Myocyte (in vitro differentiated cells): ENCODE measurements at regions not wholly inside any gene's neighbourhood (a gene's known extent, or its start where the extent isn't known, plus 50 kb on each side); places are given as distances from the start of the nearest gene placed in this dataset.
"Not testable (repeated sequence)": the region's sequence is repeated elsewhere in the genome, so short reads cannot be mapped to it uniquely, and the experiment has no call there.

Experiments used
- DNase-seq: peaks from one replicate; pipeline ENCODE4 v3.0.0-alpha.2; 2012; ENCODE audit warnings: low read depth

DNA sequence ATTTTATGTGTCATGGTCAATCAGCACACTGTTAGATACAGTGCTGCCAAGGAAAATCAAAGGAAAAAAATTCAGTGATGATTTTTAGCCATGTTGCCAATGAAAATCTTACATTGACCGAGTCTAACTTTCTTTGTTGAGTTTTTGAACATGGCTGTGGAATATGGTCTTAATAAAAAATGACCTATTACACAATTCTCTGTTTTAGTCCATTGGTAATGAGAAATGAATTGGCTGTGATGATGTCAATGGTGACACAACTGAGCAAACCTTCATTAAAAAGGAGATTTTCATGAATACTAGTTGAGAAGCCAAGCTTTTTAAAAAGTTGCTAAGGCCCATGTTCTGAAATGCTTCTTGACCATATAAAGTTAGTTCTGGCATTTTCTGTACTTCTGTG lies 225.9 kb upstream of the GYPA start:
- DNase-seq = no peak

GRCh38 chr4:144371485-144371884 lies 231.0 kb upstream of the GYPA start:
- DNase-seq = no peak

- DNase-seq = no peak
Observed at GRCh38 chr4:144374065-144374464, 233.5 kb upstream of the GYPA start.

DNA sequence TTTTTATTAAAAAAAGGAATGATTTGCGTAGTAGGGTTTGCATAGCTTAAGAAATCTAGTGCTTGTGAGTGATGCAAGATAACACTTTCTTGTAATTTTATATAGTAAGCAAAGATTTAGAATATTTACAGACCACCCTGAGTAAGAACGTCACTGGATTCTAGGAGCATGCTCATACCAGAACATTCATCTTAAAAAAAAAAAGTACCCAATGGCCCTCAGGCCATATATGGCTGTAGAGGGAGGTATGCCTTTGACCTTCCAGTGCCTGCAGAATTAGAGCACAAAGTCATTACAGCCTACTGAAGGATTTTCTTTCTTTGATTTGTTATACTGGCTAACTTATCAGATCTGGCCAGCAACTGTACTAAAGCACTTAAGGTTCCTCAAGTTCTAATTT lies 236.3 kb upstream of the GYPA start:
- DNase-seq = no peak

DNA sequence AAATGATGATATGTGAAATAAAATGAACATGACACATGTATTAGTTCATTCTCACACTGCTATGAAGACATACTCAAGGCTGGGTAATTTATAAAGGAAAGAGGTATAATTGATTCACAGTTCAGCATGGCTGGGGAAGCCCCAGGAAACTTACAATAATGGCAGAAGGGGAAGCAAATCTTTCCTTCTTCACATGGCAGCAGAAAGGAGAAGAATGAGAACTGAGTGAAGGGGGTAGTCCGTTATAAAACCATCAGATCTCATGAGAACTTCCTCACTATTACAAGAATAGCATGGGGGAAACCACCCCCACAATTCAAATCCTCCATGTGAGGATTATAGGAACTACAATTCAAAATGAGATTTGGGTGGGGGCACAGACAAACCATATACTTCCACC lies 243.9 kb upstream of the GYPA start:
- no peak for DNase-seq

- peak; percentile 66 for DNase-seq
Observed at GRCh38 chr4:144399927-144400326, 246.0 kb upstream of the HHIP start.

GRCh38 chr4:144402176-144402575 lies 243.8 kb upstream of the HHIP start:
- no peak for DNase-seq

DNA sequence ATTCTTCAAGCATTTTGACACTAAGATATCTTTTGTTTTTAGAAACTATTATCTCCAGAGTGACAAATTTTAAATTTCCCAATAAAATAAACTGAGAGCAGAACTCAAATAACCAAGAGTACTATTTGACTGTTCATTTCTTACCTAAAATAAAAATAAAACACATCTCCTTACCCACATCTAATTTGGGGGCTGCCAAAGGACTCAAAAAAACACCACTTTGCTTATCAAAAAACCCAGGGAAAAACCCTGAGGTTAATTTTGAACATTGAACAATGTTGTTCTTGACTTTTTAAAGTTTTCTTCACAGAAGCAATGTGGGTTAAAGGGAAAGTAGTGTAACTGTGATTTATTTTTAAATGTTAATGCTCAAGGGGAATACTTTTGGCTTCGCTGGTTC lies 243.0 kb upstream of the HHIP start:
- no peak for DNase-seq

GRCh38 chr4:144403893-144404292 lies 242.1 kb upstream of the HHIP start:
- no peak for DNase-seq

DNA sequence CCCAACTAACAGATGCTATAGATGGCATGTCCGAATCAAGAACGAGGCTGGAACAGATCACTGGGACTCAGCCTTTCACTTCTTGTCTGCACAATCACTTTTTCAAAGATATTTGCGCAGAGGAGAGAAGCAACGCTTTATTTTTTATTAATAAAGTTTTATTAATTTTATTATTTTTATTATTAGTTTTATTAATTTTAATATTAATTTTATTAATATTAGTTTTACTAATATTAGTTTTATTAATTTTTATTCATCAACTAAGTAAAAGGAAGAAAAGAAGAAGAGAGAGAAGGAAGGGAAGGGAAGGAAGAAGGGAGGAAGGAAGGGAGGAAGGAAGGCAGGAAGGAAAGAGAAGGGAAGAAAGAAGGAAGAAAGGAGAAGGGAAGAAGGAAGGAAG lies 236.4 kb upstream of the HHIP start:
- no peak for DNase-seq

DNA sequence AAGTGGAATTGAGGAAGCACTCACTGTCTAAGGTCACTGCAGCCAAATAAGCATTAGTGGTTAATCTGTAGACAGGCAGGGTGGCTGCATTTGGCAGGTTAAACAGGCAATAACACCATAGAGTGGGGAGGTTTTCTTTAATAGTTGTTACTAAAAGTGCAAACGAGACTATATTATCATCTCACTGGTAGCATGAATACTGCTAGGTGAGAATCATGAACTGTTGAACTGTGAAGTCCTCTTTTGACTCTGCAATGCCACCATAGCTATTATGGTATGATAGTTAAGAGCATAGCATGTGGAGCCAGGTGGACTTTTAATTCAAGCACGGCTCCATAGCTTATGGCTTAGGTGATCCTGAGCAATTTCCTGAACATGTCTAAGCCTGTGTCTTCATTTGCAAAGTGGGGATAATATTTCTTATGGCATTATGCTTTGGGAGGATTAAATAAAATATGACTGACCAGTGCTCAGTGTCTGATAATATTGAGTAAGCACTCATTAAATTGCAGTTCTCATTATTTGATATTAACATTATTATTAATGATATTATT lies 235.6 kb upstream of the HHIP start:
- DNase-seq = no peak

DNA sequence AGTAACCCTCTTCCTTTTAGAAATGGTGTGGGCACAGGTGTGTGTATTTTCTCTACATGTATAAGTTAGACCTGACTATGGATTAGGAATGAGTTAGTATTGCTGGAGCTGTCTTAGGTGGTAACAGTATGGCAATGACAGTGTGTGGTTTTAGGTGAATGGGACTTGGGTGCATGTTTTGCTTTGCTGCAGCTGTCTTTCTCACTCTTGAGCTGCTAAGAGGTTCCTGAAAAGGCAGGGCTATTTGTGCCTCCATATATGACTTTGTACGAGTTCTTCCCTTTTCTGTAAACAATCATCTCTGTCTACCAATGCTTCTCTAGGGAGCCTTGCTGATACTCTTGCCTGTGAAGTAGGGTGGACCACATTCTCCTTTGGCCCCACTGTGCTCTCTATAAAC lies 234.8 kb upstream of the HHIP start:
- DNase-seq = no peak

GRCh38 chr4:144411700-144412099 lies 234.3 kb upstream of the HHIP start:
- DNase-seq = no peak

DNA sequence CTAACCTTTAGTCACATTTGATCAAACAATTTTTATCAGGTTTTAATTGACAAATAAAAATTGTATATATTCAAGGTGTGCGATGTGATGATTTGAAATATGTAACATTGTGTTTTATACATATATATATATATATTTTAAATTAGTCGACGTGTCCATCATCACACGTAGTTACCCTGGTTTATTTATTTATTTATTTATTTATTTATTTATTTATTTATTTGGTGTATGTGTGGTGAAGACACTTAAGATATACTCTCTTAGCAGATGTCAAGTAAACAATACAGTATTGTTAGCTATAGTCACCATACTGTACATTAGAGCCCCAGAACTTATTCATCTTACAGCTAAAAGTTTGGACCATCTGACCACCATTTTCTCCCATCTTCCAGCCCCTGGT lies 224.9 kb upstream of the HHIP start:
- no peak for DNase-seq

DNA sequence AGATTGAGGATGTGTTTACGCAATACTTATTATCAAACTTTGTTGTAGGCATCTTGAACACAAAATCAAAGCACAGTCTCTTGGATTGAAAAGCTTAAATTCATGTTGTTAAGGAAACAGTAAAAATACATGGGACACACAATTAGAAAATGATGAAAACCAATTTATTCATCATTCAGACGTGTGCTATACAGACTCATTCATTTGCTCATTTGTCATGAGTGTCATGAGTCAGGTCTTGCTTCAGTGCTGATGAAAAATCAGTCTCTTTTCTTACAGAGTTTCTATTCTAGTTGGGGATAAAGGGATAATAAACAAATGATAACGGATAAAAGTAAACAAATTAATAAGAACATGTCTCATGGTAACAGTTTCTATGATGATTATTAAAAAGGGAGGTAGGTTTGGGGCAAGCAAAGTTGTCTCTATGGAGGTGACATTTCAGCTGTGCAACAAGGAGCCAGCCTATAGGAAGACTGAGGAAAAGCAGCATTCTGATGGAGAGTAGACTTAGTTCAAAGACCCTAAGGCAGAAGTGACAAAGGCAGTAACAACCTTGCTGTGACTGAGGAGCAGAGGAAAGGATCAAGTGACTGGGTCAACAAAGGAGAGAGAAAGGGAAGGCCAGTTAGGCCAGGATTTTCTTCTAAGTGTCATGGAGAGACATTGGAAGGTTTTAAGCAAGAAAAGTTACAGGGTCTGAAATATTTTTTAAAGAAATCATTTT lies 224.0 kb upstream of the HHIP start:
- no peak for DNase-seq

DNA sequence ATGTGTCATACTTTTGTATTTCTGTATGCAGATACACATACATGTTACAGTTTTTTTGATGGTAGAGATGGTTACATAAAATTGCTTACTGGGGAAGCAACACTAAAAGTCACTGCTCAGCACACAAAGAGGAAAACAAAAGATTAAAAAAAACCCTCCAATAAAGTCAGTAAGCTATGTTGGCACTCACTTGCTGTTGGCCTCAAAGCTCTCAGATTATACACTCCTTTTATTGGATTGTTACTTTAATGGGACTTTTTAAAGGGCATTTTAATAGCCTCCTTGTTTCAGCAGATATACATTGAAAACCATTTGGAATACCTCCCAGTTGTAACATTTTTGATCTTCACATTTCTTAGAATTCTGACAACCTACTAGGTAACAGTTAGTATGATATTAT lies 222.0 kb upstream of the HHIP start:
- no peak for DNase-seq

DNA sequence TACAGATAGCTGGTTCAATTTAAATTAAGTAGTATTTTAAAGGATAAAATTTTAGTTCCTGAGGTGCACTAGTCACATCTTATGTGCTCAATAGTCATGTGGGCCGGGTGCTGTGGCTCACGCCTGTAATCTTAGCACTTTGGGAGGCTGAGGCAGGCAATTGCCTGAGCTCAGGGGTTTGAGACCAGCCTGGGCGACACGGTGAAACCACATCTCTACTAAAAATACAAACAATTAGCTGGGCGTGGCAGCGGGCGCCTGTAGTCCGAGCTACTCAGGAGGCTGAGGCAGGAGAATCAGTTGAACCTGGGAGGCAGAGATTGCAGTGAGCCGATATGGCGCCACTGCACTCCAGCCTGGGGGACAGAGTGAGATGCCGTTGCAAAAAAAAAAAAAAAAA lies 219.9 kb upstream of the HHIP start:
- DNase-seq = not testable (repeated sequence)

GRCh38 chr4:144442713-144443112 lies 203.2 kb upstream of the HHIP start:
- DNase-seq = no peak

DNA sequence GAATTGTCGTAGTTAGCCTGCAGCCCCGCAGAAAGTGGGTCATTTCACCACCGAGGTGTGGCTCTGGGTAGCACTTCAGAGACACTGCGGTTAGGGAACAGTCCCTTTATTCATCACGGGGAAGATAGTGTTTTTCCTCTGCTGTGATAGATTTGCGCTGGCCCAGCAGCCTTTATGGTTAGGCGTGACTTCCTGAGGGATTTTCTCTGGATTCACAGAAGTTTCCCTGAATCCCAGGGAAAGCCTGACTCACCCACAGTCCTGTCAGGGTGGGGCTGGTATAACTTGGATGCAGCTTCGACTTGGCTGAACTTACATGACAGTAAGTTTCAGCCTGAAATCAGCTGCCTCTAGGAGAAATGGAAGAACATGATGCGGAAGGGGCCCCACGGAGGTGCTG lies 196.3 kb upstream of the HHIP start:
- DNase-seq = peak; percentile 13

DNA sequence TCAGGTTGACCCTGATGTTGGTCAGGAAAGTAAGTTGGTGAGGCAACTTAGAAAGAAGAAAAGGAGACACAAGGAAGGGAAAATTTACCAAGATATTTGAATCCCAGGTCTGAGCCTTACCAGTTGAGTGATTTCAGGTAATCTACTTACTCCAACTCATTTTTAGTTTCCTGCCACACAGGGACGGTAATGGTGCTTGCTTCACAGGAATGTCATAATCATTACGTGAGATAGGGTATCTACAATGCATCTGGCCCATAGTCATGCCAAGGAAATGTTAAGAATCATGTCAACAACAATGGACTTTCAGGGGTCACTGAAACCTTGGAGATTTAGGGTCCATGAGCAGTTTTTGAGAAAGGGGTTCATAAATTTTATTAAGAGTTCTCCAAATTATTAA lies 195.4 kb upstream of the HHIP start:
- no peak for DNase-seq

GRCh38 chr4:144451766-144452450 lies 194.0 kb upstream of the HHIP start:
- no peak for DNase-seq

DNA sequence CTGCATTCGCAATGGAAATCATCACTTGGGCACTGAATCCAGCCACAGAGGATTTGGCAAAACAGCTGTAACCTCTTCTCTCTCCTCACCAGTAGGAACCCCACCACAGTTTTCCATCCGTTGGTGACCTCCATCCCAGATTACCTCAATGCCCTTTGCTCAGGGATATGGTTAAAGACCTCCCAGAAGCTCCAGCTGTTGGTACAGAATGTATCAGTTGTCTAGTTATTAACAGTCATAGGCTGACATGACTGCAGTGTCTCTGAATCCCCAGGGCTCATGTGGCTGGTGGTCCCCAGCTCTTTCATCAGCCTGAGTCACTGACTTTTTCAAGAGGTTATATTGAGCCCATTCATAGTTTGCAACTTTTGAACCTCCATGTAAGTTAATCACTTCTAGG lies 189.8 kb upstream of the HHIP start:
- DNase-seq = no peak

DNA sequence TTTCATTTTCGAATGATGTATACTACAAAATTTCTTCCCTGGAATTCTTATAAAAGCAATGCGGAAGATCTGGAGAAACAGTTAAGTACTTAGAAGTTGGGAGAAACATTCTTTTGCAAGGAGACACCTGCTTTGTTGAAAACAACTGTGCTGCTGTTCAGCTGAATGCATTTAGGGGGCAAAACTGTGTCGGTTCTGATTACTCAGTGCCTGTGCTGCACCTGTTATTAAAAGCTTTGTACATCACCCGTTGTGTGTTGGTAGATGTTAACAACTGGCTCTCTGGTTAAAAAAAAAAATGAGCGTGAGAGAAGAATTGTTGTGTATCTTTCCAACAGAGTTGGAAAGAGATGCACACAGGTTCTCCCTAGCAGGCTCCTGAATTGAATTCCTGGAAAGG lies 184.1 kb upstream of the HHIP start:
- peak; percentile 33 for DNase-seq
